Right atrium auricular region (tissue), 2 donors: ENCODE measurements at regions not wholly inside any gene's neighbourhood (a gene's known extent, or its start where the extent isn't known, plus 50 kb on each side); places are given as distances from the start of the nearest gene placed in this dataset.

ENCODE experiments used
- DNase-seq: peaks from one replicate; pipeline ENCODE4 v3.0.0-alpha.2; 2019; ENCODE audit warnings: low spot score
- H3K27ac ChIP-seq, 2 donors: fragments of 200-600 bp; sonication (generic); 1 replicate in 1 of 2; 2 replicates in 1 of 2; pipeline ENCODE4 v1.5.1; 2016 to 2019
- H3K27me3 ChIP-seq, 2 donors: fragments of 200-600 bp; sonication (generic); one replicate each; pipeline versions ENCODE4 v1.5.1 to v1.6.0; 2017 to 2019
- H3K36me3 ChIP-seq: fragments of 200-600 bp; sonication (generic); one replicate; pipeline ENCODE4 v1.5.1; 2016
- H3K4me1 ChIP-seq, 2 donors: fragments of 200-600 bp; sonication (generic); one replicate each; pipeline versions ENCODE4 v1.5.1 to v1.6.0; 2017 to 2019
- H3K4me3 ChIP-seq, 2 donors: fragments of 200-600 bp; sonication (generic); 1 replicate in 1 of 2; 2 replicates in 1 of 2; pipeline ENCODE4 v1.5.1; 2017 to 2019; ENCODE audit warnings: mild to moderate bottlenecking in 1 of 2, moderate library complexity in 1 of 2
- H3K9me3 ChIP-seq, 2 donors: fragments of 200-600 bp; sonication (generic); one replicate each; pipeline ENCODE4 v1.5.1; 2019
- TF ChIP-seq, protein P1 (sequence below), 2 donors: fragments of 200-600 bp; sonication (generic); IDR thresholded peaks; one replicate each; pipeline ENCODE4 v1.5.1; 2019; ENCODE audit warnings: antibody characterized with exemption in 2 of 2

DNA sequence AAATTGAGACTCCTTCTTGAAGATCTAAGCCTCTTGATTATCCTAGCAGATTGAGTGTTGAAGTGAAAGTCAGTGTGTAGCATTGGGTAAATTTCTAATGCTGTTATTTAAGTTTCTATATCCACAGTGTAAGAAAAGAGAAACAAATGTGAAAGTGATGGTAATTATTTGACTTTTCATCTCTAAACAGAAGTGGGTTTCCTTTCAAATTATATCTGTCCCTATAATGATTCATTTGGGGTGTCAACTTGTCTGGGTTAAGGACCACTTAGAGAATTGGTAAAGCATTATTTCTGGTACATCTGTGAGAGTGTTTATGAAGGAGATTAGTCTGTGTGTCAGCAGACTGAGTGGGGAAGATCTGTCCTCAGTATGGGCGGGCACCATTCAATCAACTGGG, 133.0 kb upstream of the HMCN1 start:
- Histone ChIP-seq H3K4me3 (no peak overlapping the region), H3K4me1 (peaks cover 0 to 6% of the 10 kb centered on the region in 2 donors), H3K9me3 (no peaks in the 10 kb centered on the region), H3K36me3 (no peaks in the 10 kb centered on the region), H3K27me3 (no peaks in the 10 kb centered on the region), H3K27ac (no peak overlapping the region)
- TF ChIP-seq, protein P1, sequence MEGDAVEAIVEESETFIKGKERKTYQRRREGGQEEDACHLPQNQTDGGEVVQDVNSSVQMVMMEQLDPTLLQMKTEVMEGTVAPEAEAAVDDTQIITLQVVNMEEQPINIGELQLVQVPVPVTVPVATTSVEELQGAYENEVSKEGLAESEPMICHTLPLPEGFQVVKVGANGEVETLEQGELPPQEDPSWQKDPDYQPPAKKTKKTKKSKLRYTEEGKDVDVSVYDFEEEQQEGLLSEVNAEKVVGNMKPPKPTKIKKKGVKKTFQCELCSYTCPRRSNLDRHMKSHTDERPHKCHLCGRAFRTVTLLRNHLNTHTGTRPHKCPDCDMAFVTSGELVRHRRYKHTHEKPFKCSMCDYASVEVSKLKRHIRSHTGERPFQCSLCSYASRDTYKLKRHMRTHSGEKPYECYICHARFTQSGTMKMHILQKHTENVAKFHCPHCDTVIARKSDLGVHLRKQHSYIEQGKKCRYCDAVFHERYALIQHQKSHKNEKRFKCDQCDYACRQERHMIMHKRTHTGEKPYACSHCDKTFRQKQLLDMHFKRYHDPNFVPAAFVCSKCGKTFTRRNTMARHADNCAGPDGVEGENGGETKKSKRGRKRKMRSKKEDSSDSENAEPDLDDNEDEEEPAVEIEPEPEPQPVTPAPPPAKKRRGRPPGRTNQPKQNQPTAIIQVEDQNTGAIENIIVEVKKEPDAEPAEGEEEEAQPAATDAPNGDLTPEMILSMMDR (IDR thresholded peaks at IDR 0.05): no peak
- DNase-seq: no peak

DNA sequence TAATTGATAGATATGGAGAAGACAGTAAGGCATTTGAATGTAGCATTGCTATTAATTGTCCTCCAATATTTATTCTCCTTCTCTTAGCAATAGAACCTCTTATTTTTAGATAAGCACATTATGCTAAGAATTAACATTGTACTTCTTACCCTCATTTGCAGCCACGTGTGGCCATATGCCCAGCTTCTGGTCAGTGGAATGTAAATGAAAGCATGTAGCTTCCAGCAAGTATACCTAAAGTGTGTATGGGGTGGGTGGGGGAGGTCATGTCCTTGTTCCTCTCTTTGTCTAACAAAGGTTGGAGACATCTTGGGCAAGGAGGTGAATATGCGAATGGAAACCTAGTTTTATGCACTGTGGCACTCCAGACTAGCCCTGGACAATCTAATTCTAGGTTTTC, 133.6 kb upstream of the HMCN1 start:
- TF ChIP-seq, protein P1 (IDR thresholded peaks at IDR 0.05): no peak
- Histone ChIP-seq H3K27ac (no peak overlapping the region), H3K27me3 (no peaks in the 10 kb centered on the region), H3K36me3 (no peaks in the 10 kb centered on the region), H3K4me1 (peaks cover 0 to 6% of the 10 kb centered on the region in 2 donors), H3K9me3 (no peaks in the 10 kb centered on the region), H3K4me3 (no peak overlapping the region)
- no peak for DNase-seq

DNA sequence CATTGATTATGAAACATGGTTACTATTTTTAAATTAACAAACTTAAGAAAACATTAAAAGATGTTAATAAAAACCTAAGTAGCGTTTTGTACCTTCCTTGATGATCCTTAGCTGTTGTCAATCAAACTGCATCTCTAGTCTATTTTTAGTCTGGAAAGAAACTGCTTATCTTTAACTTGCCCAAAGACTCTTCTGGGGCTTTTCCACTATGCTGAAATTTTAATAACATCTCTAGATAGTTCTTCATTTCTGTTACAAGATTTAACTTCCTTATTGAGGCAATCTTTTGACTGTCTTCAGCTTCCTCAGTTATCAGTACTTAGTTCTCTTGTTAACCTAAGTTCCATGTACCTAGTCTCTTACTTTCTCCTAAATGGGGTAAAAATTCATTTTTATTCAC, 135.9 kb upstream of the HMCN1 start:
- Histone ChIP-seq H3K4me1 (peaks cover 0 to 23% of the 10 kb centered on the region in 2 donors), H3K27me3 (no peaks in the 10 kb centered on the region), H3K27ac (no peak overlapping the region), H3K36me3 (no peaks in the 10 kb centered on the region), H3K4me3 (no peak overlapping the region), H3K9me3 (no peaks in the 10 kb centered on the region)
- TF ChIP-seq, protein P1 (IDR thresholded peaks at IDR 0.05): no peak
- DNase-seq: no peak

GRCh38 chr1:185595835-185596667, 138.1 kb upstream of the HMCN1 start:
- H3K4me1 ChIP-seq: peaks cover 0 to 23% of the 10 kb centered on the region in 2 donors
- no peaks in the 10 kb centered on the region for H3K27me3 ChIP-seq
- no peak for DNase-seq
- H3K36me3 ChIP-seq: no peaks in the 10 kb centered on the region
- H3K4me3 ChIP-seq: no peak overlapping the region
- TF ChIP-seq, protein P1 (IDR thresholded peaks at IDR 0.05): peak in 1 of 2 donors; percentile 58
- H3K27ac ChIP-seq: peak overlapping the region in 1 of 2 donors; percentile 74
- no peaks in the 10 kb centered on the region for H3K9me3 ChIP-seq

DNA sequence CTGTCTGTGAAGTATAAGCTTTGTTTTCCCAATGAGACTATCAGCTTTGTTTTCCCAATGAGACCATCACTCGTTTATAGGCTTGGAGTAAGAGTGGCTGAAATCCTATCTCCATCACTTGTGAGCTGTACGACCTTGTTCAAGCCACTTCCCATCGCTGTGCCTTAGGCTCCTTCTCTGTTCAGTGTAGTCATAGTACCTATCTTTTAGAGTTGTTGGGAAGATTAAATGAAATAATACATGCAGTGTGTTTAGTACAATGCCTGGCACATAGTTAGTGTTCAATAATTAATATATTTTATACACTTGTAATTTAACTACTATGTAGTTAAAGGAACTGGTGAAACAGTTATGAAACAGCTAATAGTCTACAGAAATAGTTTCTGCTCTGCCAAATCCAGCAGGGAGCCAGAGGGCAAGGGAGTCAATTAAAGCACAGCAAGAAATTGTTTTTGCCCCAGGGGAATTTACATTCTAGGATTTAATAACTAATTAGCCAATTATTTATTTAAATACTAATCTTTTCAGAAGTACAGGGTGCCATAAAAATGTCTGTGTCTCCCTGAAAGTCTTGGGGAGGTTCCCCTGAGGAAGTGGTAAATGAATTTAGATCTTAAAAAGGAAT, 139.3 kb upstream of the HMCN1 start:
- no peaks in the 10 kb centered on the region for H3K9me3 ChIP-seq
- H3K36me3 ChIP-seq: no peaks in the 10 kb centered on the region
- H3K4me1 ChIP-seq: peaks cover 0 to 23% of the 10 kb centered on the region in 2 donors
- H3K4me3 ChIP-seq: no peak overlapping the region
- H3K27ac ChIP-seq: peak overlapping the region; percentile 26 to 74
- no peak for DNase-seq
- no peaks in the 10 kb centered on the region for H3K27me3 ChIP-seq
- TF ChIP-seq, protein P1 (IDR thresholded peaks at IDR 0.05): no peak
